Vagina (tissue), 2 donors: ENCODE measurements at regions not wholly inside any gene's neighbourhood (a gene's known extent, or its start where the extent isn't known, plus 50 kb on each side); places are given as distances from the start of the nearest gene placed in this dataset.

Source experiments
- DNase-seq, 2 donors: peaks; one replicate each; pipeline ENCODE4 v3.0.0-alpha.2; 2017; ENCODE audit errors: extremely low spot score in 2 of 2
- H3K27ac ChIP-seq: fragments of 200-600 bp; sonication (generic); one replicate; pipeline ENCODE4 v1.5.1; 2019
- H3K27me3 ChIP-seq: fragments of 200-600 bp; sonication (generic); one replicate; pipeline ENCODE4 v1.5.1; 2019
- H3K36me3 ChIP-seq, 2 donors: fragments of 200-600 bp; sonication (generic); one replicate each; pipeline ENCODE4 v1.5.1; 2017 to 2019
- H3K4me1 ChIP-seq: fragments of 200-600 bp; sonication (generic); one replicate; pipeline ENCODE4 v1.5.1; 2019
- H3K4me3 ChIP-seq, 2 donors: fragments of 200-600 bp; sonication (generic); 1 replicate in 1 of 2; 2 replicates in 1 of 2; pipeline ENCODE4 v1.5.1; 2016 to 2019
- H3K9me3 ChIP-seq: fragments of 200-600 bp; sonication (generic); one replicate; pipeline ENCODE4 v1.5.1; 2019
- CTCF ChIP-seq, 3 experiments: fragments of 450-650 bp in 2 of 3; fragments of 200-600 bp in 1 of 3; sonication (generic) in 1 of 3; IDR thresholded peaks; one replicate each; pipeline ENCODE4 v1.5.1; 2017 to 2019; ENCODE audit warnings: antibody characterized with exemption in 3 of 3, mild to moderate bottlenecking in 2 of 3, moderate library complexity in 2 of 3
- POLR2A ChIP-seq, 2 donors: fragments of 450-650 bp; IDR thresholded peaks; one replicate each; pipeline ENCODE4 v1.6.1; 2017; ENCODE audit warnings: antibody characterized with exemption in 2 of 2, mild to moderate bottlenecking in 2 of 2, moderate library complexity in 2 of 2
- POLR2AphosphoS5 ChIP-seq, 2 donors: sonication (generic); formaldehyde crosslinking; IDR thresholded peaks; one replicate each; pipeline ENCODE4 v1.9.0; 2017; ENCODE audit warnings: antibody characterized with exemption in 2 of 2, mild to moderate bottlenecking in 2 of 2, low read depth in 1 of 2; ENCODE audit not compliant: insufficient read depth in 1 of 2
- intact Hi-C: fragments of 100-400 bp; cut with DNase I; formaldehyde crosslinking; loops from one replicate; pipeline ENCODE4 v1.15.1; 2023

GRCh38 chr22:34849965-34850364 lies 216.0 kb upstream of the ISX start:
- H3K4me1 ChIP-seq = no peaks in the 10 kb centered on the region
- no peak for DNase-seq
- TF ChIP-seq POLR2A (IDR thresholded peaks at IDR 0.05) = no peak
- TF ChIP-seq POLR2AphosphoS5 (IDR thresholded peaks at IDR 0.05; ENCODE audit: insufficient read depth in 1 of 2, low read depth in 1 of 2) = no peak
- TF ChIP-seq CTCF (IDR thresholded peaks at IDR 0.05) = no peak
- no peaks in the 10 kb centered on the region for H3K9me3 ChIP-seq
- no peak overlapping the region for H3K27ac ChIP-seq
- no peak overlapping the region for H3K4me3 ChIP-seq
- intact Hi-C loops = no loop called here
- no peaks in the 10 kb centered on the region for H3K27me3 ChIP-seq
- H3K36me3 ChIP-seq = no peaks in the 10 kb centered on the region

GRCh38 chr22:34851918-34852662 lies 213.9 kb upstream of the ISX start:
- H3K4me1 ChIP-seq = no peaks in the 10 kb centered on the region
- no peaks in the 10 kb centered on the region for H3K27me3 ChIP-seq
- H3K36me3 ChIP-seq = no peaks in the 10 kb centered on the region
- intact Hi-C loops = no loop called here
- no peak for TF ChIP-seq CTCF (IDR thresholded peaks at IDR 0.05)
- no peak for TF ChIP-seq POLR2A (IDR thresholded peaks at IDR 0.05)
- no peak for DNase-seq
- H3K4me3 ChIP-seq = no peak overlapping the region
- H3K27ac ChIP-seq = no peak overlapping the region
- H3K9me3 ChIP-seq = no peaks in the 10 kb centered on the region

- no peak overlapping the region for H3K4me3 ChIP-seq
- peaks cover 5% of the 10 kb centered on the region for H3K9me3 ChIP-seq
- intact Hi-C loops = no loop called here
- H3K27ac ChIP-seq = no peak overlapping the region
- no peak for DNase-seq
- no peaks in the 10 kb centered on the region for H3K4me1 ChIP-seq
- TF ChIP-seq POLR2AphosphoS5 (IDR thresholded peaks at IDR 0.05; ENCODE audit: insufficient read depth in 1 of 2, low read depth in 1 of 2) (no peak), POLR2A (IDR thresholded peaks at IDR 0.05) (no peak), CTCF (IDR thresholded peaks at IDR 0.05) (no peak)
- H3K27me3 ChIP-seq = no peaks in the 10 kb centered on the region
- H3K36me3 ChIP-seq = no peaks in the 10 kb centered on the region
Observed at GRCh38 chr22:34855471-34855870, 210.5 kb upstream of the ISX start.

GRCh38 chr22:34858066-34858465 lies 207.9 kb upstream of the ISX start:
- H3K36me3 ChIP-seq = no peaks in the 10 kb centered on the region
- DNase-seq = no peak
- no peak for TF ChIP-seq CTCF (IDR thresholded peaks at IDR 0.05)
- no peak for TF ChIP-seq POLR2A (IDR thresholded peaks at IDR 0.05)
- no peak for TF ChIP-seq POLR2AphosphoS5 (IDR thresholded peaks at IDR 0.05; ENCODE audit: insufficient read depth in 1 of 2, low read depth in 1 of 2)
- peaks cover 5% of the 10 kb centered on the region for H3K9me3 ChIP-seq
- no peaks in the 10 kb centered on the region for H3K4me1 ChIP-seq
- no peaks in the 10 kb centered on the region for H3K27me3 ChIP-seq
- H3K27ac ChIP-seq = no peak overlapping the region
- intact Hi-C loops = no loop called here
- no peak overlapping the region for H3K4me3 ChIP-seq

GRCh38 chr22:34861787-34862186 lies 204.2 kb upstream of the ISX start:
- H3K9me3 ChIP-seq = peaks cover 5% of the 10 kb centered on the region
- TF ChIP-seq CTCF (IDR thresholded peaks at IDR 0.05) (no peak), POLR2A (IDR thresholded peaks at IDR 0.05) (no peak), POLR2AphosphoS5 (IDR thresholded peaks at IDR 0.05; ENCODE audit: insufficient read depth in 1 of 2, low read depth in 1 of 2) (no peak)
- H3K4me1 ChIP-seq = peaks cover 10% of the 10 kb centered on the region
- H3K27me3 ChIP-seq = no peaks in the 10 kb centered on the region
- H3K4me3 ChIP-seq = no peak overlapping the region
- intact Hi-C loops = no loop called here
- no peak for DNase-seq
- no peaks in the 10 kb centered on the region for H3K36me3 ChIP-seq
- H3K27ac ChIP-seq = no peak overlapping the region
